ENCODE measurements at regions not wholly inside any gene's neighbourhood (a gene's known extent, or its start where the extent isn't known, plus 50 kb on each side); places are given as distances from the start of the nearest gene placed in this dataset.

DNA sequence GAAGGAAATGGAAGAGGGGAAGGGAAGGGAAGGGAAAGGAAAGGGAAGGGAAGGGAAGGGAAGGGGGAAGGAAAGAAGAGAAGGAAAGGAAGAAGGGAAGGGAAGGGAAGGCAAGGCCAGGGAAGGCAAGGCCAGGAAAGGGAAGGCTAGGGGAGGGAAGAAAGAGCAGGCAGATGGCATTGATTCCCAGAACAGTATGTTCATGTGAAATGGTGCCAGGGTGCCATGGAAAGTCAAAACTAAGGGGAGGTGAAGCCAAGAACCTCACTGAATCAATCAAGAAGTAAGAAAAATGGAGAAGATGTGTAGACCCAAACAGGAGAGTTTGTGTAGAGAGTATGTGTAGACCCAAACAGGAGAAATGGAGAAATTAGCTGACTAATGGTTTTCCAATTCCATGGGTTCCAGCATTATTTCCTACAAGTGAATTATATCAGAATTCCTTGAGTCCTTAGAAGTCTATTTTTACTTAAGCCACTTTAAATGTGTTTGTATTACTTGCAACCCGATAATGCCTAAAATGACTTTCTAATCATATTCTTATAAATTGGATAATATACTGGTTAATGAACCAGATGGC is 367.6 kb downstream of the TXNL1 start:
- no peak for DNase-seq

DNA sequence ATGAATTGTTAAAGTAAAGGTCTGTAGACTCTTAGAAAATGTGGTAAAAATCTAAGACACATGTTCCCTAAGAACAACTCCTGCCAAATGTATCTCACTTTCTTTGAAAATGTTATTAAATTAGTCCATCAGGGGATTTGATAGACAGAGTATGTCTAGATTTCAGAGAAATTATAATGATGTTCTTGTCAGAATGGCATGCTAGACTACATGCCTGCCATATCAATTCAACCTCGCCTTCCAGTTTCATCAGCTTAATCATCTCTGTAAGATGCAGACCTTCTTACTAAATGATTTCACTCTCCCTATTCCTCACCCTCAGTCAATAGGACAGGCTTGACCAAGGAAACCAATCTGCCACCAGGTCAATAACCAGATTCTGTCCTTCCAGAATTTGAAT is 368.4 kb downstream of the TXNL1 start:
- DNase-seq = no peak

DNA sequence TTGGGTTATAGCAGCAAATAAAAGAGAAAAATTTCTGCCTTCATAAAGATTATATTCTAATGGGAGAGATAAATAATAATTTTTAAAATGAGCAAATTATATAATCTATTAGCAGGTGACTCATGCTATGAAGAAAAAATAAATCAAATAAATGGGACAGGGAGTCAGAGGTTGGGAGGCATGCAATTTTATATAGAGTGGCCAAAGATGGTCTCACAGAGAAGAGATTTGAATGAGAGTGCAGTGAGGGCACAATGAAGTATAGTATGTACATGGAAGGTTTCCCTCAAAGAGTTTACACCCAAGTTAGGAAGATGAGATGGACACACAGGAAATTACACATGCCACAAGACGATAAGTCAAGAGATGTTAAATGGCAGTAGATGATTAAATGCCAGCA is 369.4 kb downstream of the TXNL1 start:
- no peak for DNase-seq

DNA sequence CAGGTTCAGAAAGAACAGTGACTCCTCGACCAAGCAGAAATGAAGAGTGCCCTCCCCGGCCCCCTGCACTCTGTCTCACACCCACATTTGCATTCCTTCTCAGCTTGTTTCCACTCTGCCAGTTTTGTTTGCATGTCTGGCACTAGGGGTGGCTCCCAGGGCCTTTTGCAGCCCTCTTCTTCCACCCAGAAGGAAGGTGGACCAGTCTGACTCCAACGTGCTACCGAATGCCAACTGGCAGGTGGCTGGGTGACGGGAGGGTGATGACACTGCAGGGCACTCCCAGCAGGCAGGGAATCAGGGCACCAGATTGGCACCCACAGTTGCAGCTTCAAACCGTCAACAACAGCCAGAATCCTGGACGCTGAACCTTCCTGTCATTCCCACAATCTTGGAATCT is 371.1 kb downstream of the TXNL1 start:
- DNase-seq = no peak

DNA sequence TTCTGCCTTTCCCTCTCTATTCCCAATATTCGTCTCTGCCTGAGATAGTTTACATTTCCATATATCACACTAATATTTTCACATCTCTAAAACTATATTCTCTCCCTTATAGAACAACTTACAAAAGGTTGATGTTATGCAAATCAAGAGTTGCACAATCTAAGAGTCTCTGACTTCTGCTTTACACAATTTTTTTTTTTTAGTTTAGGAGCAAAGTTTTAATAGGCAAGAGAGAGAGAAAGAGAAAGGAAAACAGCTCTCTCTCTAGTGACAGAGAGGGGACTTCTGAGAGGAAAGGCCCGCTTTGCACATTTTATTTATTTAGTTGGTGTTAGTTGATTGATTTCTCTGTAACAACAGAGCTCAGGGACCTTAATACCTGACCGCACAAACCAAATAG is 380.2 kb downstream of the TXNL1 start:
- no peak for DNase-seq

DNA sequence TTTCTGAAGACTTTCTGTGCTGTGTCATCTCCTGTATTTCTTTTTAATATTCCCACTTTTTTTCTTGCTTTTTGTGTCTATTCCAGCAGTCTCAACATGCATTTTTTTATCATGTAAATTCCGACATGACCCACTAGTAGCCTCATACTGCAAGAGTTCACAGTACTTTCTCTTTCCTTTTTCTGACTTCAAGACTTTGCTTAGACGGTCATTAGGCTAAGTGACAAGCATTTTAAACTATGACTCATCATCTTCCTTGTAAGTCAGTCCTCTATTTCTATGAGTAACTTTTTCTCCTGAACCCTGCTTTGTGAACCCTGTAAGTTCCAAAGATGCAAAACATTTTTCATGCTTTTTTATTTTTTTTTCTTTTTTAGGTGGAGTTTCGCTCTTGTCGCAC is 381.2 kb downstream of the TXNL1 start:
- no peak for DNase-seq

DNA sequence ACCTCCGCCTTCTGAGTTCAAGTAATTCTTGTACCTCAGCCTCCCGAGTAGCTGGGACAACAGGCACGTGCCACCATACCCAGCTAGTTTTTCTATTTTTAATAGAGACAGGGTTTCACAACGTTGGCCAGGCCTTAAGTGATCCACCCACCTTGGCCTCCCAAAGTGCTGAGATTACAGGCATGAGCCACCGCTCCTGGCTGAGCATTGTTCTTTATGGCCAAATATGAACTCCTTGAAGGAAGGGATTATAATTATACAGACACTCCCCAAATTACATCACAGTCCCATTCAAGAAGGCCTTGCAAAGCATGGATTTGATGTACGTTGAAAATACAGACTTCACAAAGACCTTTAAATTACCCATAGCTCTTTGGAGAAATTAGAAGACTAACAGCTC is 381.7 kb downstream of the TXNL1 start:
- DNase-seq = no peak

DNA sequence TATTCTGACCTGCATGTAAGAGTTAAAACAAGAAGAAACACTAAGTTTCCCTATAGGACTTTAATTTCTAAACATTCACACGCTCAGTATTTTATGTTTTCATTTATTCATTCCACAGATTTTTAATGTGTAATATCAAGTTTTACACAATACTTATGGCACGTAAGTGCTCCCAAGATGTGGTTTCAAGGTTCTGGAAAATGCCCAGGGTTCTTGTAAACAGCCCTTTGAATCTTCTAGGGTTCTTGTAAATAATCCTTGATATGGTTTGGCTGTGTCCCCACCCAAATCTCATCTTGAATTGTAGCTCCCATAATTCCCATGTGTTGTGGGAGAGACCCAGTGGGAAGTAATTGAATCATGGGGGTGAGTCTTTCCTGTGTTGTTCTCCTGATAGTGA is 383.0 kb downstream of the TXNL1 start:
- DNase-seq = no peak

DNA sequence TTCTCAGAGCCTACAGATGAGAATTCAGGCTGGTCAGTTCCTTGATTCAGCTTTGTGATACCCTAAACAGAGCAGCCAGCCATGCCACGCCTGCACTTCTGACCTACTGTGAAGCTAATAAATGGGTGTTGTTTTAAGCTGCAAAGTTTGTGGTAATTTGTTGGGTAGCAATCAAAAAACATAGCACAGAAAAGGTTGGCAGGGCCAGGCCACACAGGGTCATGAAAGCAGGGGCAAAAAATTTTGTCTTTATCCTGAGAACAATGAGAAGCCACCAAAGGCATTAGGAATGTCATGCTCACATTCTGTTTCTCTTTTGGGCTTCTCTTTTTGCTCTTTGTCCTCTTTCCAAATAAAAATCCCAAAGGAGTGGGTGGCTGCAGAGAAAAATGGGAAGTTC is 385.9 kb downstream of the TXNL1 start:
- DNase-seq = no peak

DNA sequence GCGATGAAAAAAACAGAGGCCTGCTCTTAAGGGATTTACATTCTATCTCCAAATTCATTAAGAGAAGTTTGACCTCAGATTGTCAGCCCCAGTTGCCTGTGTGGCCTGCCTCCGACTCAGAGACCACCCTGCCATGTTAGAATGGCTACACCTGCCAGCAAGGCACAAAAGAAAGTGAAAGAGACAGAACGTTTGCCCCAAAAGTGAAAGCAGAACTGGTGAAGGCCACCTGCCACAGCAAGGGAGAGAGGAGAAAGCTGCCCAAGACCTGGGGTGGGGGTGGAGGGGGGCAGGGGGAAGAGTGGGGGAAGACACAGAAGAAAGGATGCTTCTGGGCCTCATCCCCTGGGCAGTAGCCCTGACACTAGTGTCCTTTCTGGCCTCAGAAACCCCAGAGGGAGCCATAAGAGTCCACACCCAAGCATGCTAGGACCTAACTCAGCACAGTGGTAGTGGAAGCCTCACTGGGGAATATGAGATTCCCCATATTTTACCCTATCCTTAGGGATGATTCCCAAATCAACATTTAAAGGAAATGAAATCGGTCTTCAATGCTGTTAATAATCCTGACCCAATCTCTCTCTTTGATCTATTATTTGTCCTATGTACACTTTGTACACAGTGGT is 389.7 kb downstream of the TXNL1 start:
- no peak for DNase-seq

DNA sequence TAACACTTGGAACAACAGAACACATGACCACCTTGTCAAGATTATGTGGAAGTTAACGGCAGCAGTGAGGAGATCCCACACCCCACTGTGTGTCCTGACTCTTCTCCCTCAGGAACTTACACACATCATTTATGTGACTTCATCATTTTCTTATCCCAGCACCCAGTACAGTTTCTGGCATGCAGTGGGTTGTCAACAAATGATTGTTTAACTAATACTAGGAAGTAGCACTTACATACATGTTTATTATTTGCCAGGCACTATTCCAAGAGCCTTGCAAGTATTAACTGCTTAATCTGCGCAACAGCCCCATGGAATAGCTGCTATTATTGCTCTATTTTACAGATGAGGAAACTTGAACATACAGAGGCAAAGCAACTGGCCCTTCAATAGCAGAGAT is 391.5 kb downstream of the TXNL1 start:
- DNase-seq = no peak

DNA sequence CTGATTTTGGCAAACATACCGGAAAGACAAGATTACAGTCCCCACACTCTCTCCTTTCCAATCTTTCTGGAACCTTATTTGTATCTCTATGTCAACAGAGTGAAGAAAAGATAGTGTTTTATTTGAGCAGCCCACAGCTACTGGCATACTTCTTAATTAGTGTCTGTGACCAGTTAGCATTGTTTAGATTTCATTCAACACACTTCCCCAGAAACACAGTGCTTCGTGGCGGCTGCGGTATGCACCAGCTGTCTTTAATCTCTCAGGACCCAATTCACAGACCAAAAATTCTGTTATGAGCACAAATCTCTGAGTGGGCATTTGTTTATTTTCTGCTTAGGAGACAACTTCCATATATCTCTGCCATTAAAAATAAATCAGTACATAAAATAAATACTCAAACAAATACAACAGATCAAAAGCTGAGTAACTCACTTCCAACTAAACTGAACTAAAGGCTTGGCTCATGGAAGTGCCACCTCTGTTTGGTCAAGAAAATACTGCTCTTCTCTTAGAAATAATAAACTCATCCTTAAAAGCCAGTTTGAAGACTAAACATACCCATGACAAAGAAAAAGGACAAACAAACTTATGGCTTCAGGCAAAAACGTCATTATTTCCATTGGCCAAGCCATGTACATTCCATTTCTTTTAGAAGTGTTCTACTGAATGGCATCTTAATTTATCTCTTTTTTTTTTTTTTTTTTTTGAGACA is 392.4 kb downstream of the TXNL1 start:
- DNase-seq = no peak

DNA sequence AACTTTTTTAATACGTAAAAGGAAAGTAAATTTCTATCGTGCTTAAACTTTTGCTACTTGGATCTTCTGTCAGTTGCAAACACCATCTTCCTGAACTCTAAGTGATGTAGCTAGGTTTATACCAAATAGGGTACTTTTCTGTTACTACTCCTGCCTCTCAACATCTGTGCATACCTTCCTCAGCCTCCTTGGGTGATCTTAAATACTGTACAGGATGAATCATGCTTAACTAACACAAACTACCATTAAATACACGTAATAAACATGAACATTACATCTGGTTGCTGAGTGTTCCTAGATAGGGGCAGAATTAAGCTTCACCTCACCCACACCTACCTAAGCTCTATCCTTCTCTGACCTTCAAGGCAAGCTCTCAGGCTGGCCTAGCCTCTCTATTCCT is 398.0 kb downstream of the TXNL1 start:
- no peak for DNase-seq

DNA sequence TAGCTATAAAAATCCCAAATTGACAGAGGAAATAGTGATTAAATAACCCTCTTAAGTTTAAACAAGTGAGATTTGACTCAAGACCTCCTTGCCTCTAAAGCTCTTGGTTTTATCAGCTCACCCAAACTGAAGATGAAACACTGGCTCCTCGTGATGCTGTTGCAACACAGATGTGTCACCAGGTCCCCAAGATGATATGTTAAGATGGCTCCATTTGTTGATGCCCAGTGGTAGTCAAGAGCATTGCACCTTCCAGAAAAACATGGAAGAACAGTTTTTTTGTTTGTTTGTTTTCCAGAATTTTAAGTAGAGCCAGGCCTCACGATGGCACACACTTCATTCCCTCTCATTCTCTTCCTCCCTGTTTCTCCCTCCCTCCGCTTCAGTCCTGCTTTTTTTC is 399.8 kb downstream of the TXNL1 start:
- DNase-seq = no peak

DNA sequence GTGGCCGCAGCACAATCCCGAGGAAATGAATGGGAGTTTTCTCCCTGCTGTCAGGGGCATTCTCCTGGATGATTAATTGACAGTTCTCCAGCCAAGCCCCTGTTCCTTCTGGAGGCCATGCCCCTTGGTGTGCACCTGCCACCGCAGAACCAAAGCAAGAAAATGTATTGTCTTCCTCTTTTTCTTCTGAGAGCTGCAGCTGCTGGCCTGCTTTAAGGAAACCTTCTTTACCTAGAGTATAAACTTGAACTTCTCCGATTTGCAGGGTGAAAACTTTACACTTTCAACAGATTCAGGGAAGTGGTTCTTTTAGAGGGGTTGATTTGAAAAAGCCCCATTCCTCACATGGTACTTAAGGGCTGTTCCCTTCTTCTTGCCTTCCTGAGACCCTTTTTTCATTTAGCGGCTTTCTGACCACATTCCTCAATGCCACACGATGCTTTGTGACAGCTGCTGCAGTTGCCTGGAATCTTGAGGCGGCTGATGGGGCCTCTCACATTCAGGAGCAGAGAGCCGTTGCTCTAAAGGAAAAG is 402.8 kb downstream of the TXNL1 start:
- peak; percentile 29 to 33 for DNase-seq

DNA sequence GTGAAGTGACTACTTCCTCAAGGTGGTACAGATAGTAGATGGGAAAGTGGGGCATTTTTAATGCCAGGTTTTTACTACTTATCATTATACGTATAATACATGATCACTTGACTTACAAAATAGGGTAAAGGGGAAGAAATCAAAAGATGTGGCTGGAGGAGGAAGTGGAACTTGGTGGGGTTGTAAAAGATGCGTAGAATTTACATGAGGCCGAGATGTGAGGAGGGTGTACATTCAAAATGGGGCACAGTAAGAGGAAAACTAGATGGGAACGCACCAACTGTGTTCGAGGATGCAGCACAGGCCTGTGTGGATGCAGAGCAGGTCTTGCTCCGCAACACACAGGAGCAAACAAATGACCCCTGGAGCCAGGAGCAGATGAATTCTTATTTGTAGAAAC is 403.3 kb downstream of the TXNL1 start:
- DNase-seq = no peak

DNA sequence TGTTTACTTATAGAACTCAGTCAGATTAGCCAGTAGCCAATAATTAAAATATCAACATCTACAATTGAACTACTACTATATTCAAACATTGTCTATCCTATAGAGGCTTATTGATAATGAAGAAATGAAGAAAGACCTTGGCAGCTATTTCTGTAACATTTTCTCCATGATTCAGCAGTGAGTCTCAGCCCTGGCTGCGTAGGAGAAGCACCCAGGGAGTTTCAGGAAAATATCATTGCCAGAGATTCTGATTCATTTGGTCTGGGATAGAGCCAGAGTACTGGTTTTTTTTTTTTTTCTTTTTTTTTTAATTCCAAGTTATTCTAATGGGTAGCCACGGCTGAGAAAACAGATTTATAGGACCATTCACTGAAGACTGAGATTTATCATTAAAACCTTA is 404.8 kb downstream of the TXNL1 start:
- no peak for DNase-seq

DNA sequence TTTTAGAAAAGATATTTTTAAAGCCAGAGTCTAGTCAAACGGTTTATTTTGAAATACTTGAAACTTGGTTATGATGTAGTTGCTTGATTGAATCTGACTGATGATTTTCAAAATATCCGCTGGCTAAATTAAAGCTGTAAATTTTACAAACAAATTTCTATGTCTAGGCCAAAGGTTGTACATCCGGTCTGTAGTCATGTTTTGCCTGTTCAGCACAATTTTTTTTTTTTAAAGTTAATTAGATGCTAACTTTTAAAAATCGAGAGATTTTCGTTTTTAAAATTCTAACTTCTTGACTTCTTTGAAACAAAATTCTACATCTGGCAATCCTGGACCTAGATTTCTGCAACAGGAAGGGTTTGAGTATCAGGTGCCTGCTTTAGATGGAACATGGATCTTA is 412.4 kb downstream of the TXNL1 start:
- DNase-seq = no peak

DNA sequence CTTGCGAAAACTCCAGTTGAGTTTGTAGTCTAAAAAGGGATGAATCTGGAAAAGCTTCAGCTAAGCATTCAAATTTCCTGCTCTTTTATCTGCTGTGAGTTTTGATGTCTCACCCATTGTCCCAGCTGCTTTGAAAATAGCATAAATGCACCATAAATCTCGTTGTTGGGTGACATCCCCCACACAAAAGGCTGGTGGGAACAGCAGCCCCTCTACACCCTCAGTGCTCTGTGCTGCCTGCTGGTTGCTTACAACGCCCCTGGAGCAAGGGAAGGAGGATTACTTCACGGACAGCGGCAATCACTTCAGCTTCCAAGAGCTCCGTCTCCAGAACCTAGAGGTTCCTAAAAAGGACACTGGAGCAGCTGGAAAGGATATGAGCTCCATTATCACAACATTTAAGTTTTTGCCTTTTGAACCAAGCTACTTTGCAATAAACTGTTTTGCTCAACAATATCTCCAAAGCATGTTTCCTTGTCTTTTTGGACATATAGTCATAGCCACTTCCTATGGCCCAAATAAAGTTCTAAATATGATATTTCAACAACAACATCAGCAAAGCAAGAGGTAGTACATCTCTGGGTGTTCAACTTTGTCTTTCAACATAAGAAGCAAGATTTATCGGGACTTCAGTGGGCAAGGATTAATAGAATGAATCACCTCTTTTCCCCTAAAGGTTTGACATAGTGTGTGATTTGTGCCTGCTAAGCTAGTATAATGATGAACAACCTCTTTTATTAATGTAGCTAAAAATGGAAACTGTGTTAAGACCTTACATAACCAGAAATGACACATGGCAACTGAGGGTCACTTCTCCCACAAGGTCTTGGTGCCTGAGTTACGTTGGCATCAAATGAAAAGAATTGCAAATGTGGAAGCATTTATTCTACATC is 413.5 kb downstream of the TXNL1 start:
- no peak for DNase-seq

DNA sequence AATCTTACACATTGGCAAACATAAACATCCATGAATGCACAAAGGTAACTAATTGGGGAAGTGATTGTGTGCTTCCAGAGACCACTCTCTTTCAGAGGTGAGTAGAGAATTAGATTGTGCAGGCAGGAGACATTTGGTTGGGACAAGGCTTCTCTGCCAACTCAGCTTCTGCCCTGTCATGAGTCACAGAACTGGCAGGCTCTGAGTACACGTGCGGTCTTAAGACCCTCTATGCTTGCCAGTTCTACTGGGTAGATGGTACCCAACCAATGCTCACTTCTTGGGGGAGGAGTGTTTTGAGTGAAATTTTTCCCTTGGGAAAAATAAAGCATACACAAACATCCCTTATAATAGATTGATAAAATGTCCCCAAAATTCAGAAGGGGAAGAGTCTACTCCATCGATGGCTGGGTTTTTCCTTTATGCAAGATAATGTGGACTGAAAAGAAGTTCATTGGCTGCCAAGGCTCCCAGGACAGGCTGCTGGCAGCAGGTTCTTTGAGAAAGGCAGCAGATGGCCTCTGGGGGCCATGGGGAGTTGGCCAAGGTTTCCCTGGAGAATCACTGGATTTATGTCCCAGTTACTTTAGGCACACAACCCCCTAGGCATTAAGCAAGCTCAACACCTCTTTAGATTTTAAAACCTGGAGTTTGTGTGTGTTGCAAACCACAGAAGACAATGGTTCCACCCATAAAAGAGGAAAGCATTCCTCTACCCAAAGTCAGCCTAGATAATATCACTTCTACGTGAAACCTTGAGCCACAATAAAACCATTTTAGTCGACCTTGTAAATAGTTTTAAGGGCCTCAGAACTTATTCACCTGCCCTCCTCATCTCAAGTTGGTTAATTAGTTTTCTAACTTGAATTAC is 417.0 kb downstream of the TXNL1 start:
- DNase-seq = no peak

DNA sequence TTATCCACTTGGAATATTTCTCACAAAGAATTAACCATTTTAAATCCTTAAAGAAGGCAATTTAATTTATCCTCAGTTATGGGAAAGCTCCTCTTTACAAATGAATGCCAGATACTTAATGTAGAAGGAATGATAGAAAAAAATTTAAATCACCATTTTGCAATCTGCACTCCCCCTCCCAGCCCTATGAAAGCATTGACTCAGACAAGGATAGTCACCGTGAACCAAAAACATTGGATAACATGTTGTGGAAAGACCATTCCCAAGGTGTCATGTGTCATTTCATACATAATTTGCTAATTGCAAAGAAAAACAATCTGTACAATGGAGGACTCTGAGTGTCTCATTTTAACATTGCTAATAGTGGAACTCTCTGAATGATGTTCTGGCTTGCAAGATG is 421.0 kb downstream of the TXNL1 start:
- no peak for DNase-seq

DNA sequence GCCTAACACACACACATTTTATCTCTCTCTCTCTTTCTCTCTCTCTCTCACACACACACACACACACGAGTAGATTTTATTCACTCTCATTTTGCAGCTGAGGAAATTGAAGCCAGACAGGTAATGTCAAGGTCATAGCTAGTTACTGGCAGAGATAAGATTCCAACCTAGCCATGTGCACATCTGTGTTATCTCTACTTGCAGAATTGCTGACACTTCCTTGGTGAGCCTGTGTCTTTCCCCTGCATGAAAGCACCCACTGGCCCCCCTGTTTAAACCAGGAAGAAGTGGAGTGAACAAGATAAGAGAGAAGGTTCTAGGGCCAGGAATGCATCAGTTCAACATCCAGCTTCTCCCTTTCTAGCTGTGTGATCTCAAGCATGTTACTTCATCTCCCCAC is 423.7 kb downstream of the TXNL1 start:
- DNase-seq = no peak

Data from NCI-H187 (cell line).